Endothelial cell of umbilical vein (primary cell): ENCODE measurements at regions not wholly inside any gene's neighbourhood (a gene's known extent, or its start where the extent isn't known, plus 50 kb on each side); places are given as distances from the start of the nearest gene placed in this dataset.

Source experiments
- BruUV-seq: library from RNA; stranded (reverse); fragments of 400-500 nt; replicated peaks from 2 replicates; lab custom pipeline; 2021; lab: Mats Ljungman, UMichigan
- CTCF ChIA-PET: fragments of 300-600, 350-600 bp; sonication (Branson Sonifier 250); formaldehyde crosslinking; loops from one replicate; lab custom pipeline; 2021; ENCODE audit warnings: antibody characterized with exemption, inconsistent platforms; lab: Charles Lee
- POLR2A ChIA-PET: fragments of 300-600, 350-600 bp; sonication (Branson Sonifier 250); formaldehyde crosslinking; loops from one replicate; lab custom pipeline; 2021; ENCODE audit warnings: antibody characterized with exemption, inconsistent platforms; lab: Charles Lee
- DNase-seq: peaks from one replicate; pipeline ENCODE4 v3.0.0-alpha.2; 2011; ENCODE audit warnings: low read depth, low spot score
- FAIRE-seq: peaks from 2 replicates; lab custom pipeline; 2011; peaks lifted over from hg19 to GRCh38; lab: Jason Lieb, UNC
- H2AFZ ChIP-seq: 2 replicates; pipeline ENCODE4 v1.6.0; 2012; ENCODE audit warnings: low read depth, low read length, control low read depth, inconsistent platforms
- H3K27ac ChIP-seq: 2 replicates; pipeline ENCODE4 v1.5.1; 2011; ENCODE audit warnings: low read depth, mild to moderate bottlenecking, control low read depth, low read length, moderate library complexity; ENCODE audit not compliant: insufficient read depth
- H3K27me3 ChIP-seq, 2 experiments: 2 replicates each; pipeline versions ENCODE4 v1.6.0 to v1.6.1; 2011; ENCODE audit warnings: low read length in 2 of 2, mixed read lengths in 1 of 2; ENCODE audit not compliant: control insufficient read depth in 2 of 2, insufficient read depth in 2 of 2
- H3K36me3 ChIP-seq, 2 experiments: 2 replicates in 1 of 2; 3 replicates in 1 of 2; pipeline ENCODE4 v1.5.1; 2011; ENCODE audit warnings: low read length in 2 of 2, mild to moderate bottlenecking in 1 of 2, moderate library complexity in 1 of 2; ENCODE audit not compliant: control insufficient read depth in 2 of 2, insufficient read depth in 2 of 2; ENCODE audit errors: extremely low read depth in 1 of 2
- H3K4me1 ChIP-seq: 3 replicates; pipeline ENCODE4 v1.5.1; 2011; ENCODE audit warnings: mild to moderate bottlenecking, low read length; ENCODE audit not compliant: control insufficient read depth, insufficient read depth; ENCODE audit errors: extremely low read depth
- H3K4me2 ChIP-seq: 2 replicates; pipeline ENCODE4 v1.6.1; 2011; ENCODE audit warnings: low read length, control low read depth, mixed read lengths; ENCODE audit not compliant: insufficient read depth
- H3K4me3 ChIP-seq, 3 experiments: fragments of 200-600 bp in 1 of 3; sonication (generic), shearing (Covaris generic) in 1 of 3; replicated peaks in 1 of 3; 2 replicates each; pipeline ENCODE4 v1.5.1; 2011 to 2016; ENCODE audit warnings: control low read depth in 3 of 3, low read length in 3 of 3, mild to moderate bottlenecking in 2 of 3, inconsistent platforms in 1 of 3, low read depth in 1 of 3, moderate library complexity in 1 of 3; ENCODE audit not compliant: insufficient read depth in 1 of 3
- H3K79me2 ChIP-seq: 2 replicates; pipeline ENCODE4 v1.6.0; 2012; ENCODE audit warnings: low read length, inconsistent platforms; ENCODE audit not compliant: control insufficient read depth, insufficient read depth
- H3K9ac ChIP-seq: replicated peaks from 2 replicates; pipeline ENCODE3; 2011; ENCODE audit warnings: low read length, control low read depth; ENCODE audit not compliant: insufficient read depth; ENCODE audit errors: extremely low read depth
- H3K9me1 ChIP-seq: replicated peaks from 3 replicates; pipeline ENCODE4 v1.6.0; 2011; ENCODE audit warnings: mild to moderate bottlenecking, low read length; ENCODE audit not compliant: control insufficient read depth, insufficient read depth; ENCODE audit errors: extremely low read depth
- H3K9me3 ChIP-seq: replicated peaks from 2 replicates; pipeline ENCODE4 v1.5.1; 2012; ENCODE audit warnings: low read length, inconsistent platforms; ENCODE audit not compliant: control insufficient read depth, insufficient read depth
- H4K20me1 ChIP-seq: replicated peaks from 2 replicates; pipeline ENCODE3; 2011; ENCODE audit warnings: mild to moderate bottlenecking, low read length; ENCODE audit not compliant: control insufficient read depth, insufficient read depth; ENCODE audit errors: extremely low read depth
- EZH2 ChIP-seq: IDR thresholded peaks from 2 replicates; pipeline ENCODE4 v1.6.1; 2012; ENCODE audit warnings: borderline replicate concordance, low read depth, mild to moderate bottlenecking, moderate library complexity, low read length, inconsistent platforms; ENCODE audit not compliant: severe bottlenecking
- FOS ChIP-seq: IDR thresholded peaks from 2 replicates; pipeline ENCODE4 v1.6.1; 2011; ENCODE audit warnings: mild to moderate bottlenecking, low read length, moderate library complexity, borderline replicate concordance; ENCODE audit not compliant: insufficient read depth
- GATA2 ChIP-seq: IDR thresholded peaks from 2 replicates; pipeline ENCODE4 v1.7.0; 2011; ENCODE audit warnings: low read depth, mild to moderate bottlenecking, moderate library complexity, mixed read lengths, low read length; ENCODE audit not compliant: insufficient read length, insufficient read depth
- JUN ChIP-seq: IDR thresholded peaks from 2 replicates; pipeline ENCODE4 v1.6.1; 2011; ENCODE audit warnings: borderline replicate concordance, low read depth; ENCODE audit not compliant: insufficient read length, insufficient read depth
- MYC ChIP-seq: IDR thresholded peaks from one replicate; pipeline ENCODE4 v1.6.1; 2011; ENCODE audit warnings: mild to moderate bottlenecking, low read depth, low read length
- POLR2A ChIP-seq: IDR thresholded peaks from 2 replicates; pipeline ENCODE4 v1.6.1; 2012; ENCODE audit warnings: low read depth, mild to moderate bottlenecking, control low read depth, low read length
- POLR2AphosphoS5 ChIP-seq: IDR thresholded peaks from 2 replicates; pipeline ENCODE4 v1.6.1; 2012; ENCODE audit warnings: low read depth, mild to moderate bottlenecking, control low read depth, low read length, moderate library complexity; ENCODE audit not compliant: insufficient read depth
- dilution Hi-C: fragments of 300-500 bp; cut with MboI; formaldehyde crosslinking; loops from one replicate; pipeline ENCODE4 v1.15.0; 2019; ENCODE audit warnings: low sequenced_read_pairs; ENCODE audit not compliant: extremely low pct_ligation_motif_present
- intact Hi-C: fragments of 100-400 bp; cut with micrococcal nuclease; formaldehyde crosslinking; loops from one replicate; pipeline ENCODE4 v1.10.0; 2022
- TF ChIP-seq, protein P1 (sequence below): IDR thresholded peaks from 2 replicates; pipeline ENCODE4 v1.6.1; 2011; ENCODE audit not compliant: insufficient read depth, insufficient read length
- TF ChIP-seq, protein P2 (sequence below), 2 donors: IDR thresholded peaks; 1 replicate in 1 of 2; 2 replicates in 1 of 2; pipeline ENCODE4 v1.5.1; 2011; ENCODE audit warnings: low read length in 2 of 2, mild to moderate bottlenecking in 2 of 2, moderate library complexity in 2 of 2, control low read depth in 1 of 2, inconsistent platforms in 1 of 2, low read depth in 1 of 2; ENCODE audit not compliant: insufficient read depth in 1 of 2; ENCODE audit errors: extremely low read depth in 1 of 2

DNA sequence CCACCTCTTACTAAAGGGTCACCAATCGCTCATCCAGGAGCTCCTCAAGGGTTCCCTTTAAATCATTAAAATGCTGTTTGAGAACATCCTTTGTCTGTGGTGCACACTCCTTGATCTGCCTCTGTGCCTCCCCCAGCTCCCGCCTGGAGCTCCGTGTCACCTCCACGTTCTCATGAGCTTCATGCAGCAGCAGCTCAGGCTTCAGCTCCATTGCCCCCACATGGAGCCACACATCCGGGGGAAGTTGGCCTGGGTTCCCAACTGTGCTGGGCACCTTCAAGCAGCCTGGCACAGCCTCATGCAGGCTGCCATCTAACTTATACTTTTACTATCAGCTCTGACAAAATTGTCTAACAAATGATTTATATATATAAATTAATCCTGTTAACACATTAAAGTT is 585.8 kb upstream of the FAM174A start:
- Histone ChIP-seq H3K9ac (no peak overlapping the region), H3K4me1 (no peaks in the 10 kb centered on the region), H3K27me3 (no peaks in the 10 kb centered on the region), H2AFZ (no peak overlapping the region), H3K79me2 (no peaks in the 10 kb centered on the region), H3K36me3 (no peaks in the 10 kb centered on the region), H3K4me2 (no peak overlapping the region), H3K9me3 (no peaks in the 10 kb centered on the region), H4K20me1 (no peaks in the 10 kb centered on the region), H3K27ac (no peak overlapping the region), H3K4me3 (no peak overlapping the region), H3K9me1 (no peaks in the 10 kb centered on the region)
- ChIA-PET CTCF (interaction anchor here (1.0 kb wide), 1 partner anchor 844 kb away, joined by 4 read pairs; no protein-coding TSS in a partner anchor), POLR2A (no interaction called here)
- FAIRE-seq (no peak), DNase-seq (no peak)
- BruUV-seq, result no TSS peak
- TF ChIP-seq, protein P1, sequence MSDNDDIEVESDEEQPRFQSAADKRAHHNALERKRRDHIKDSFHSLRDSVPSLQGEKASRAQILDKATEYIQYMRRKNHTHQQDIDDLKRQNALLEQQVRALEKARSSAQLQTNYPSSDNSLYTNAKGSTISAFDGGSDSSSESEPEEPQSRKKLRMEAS, result no peak
- TF ChIP-seq GATA2 (no peak), POLR2A (no peak), JUN (no peak), FOS (no peak), MYC (no peak), EZH2 (no peak), POLR2AphosphoS5 (no peak)
- TF ChIP-seq, protein P2, sequence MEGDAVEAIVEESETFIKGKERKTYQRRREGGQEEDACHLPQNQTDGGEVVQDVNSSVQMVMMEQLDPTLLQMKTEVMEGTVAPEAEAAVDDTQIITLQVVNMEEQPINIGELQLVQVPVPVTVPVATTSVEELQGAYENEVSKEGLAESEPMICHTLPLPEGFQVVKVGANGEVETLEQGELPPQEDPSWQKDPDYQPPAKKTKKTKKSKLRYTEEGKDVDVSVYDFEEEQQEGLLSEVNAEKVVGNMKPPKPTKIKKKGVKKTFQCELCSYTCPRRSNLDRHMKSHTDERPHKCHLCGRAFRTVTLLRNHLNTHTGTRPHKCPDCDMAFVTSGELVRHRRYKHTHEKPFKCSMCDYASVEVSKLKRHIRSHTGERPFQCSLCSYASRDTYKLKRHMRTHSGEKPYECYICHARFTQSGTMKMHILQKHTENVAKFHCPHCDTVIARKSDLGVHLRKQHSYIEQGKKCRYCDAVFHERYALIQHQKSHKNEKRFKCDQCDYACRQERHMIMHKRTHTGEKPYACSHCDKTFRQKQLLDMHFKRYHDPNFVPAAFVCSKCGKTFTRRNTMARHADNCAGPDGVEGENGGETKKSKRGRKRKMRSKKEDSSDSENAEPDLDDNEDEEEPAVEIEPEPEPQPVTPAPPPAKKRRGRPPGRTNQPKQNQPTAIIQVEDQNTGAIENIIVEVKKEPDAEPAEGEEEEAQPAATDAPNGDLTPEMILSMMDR (IDR thresholded peaks at IDR 0.05; ENCODE audit: extremely low read depth in 1 of 2, insufficient read depth in 1 of 2, low read depth in 1 of 2, low read length in 2 of 2), result no peak
- dilution Hi-C loops (no loop called here), intact Hi-C loops (no loop called here)
